Body of pancreas (tissue), 4 donors: ENCODE measurements at regions not wholly inside any gene's neighbourhood (a gene's known extent, or its start where the extent isn't known, plus 50 kb on each side); places are given as distances from the start of the nearest gene placed in this dataset.

Source experiments
- CTCF ChIP-seq, 7 experiments: fragments of 450-650 bp in 4 of 7; fragments of 200-600 bp in 3 of 7; sonication (generic) in 3 of 7; IDR thresholded peaks; one replicate each; pipeline ENCODE4 v1.5.1; 2016 to 2019; ENCODE audit warnings: antibody characterized with exemption in 7 of 7
- POLR2A ChIP-seq, 3 donors: fragments of 450-650 bp; IDR thresholded peaks; one replicate each; pipeline ENCODE4 v1.6.1; 2016; ENCODE audit warnings: antibody characterized with exemption in 3 of 3, mild to moderate bottlenecking in 2 of 3

DNA sequence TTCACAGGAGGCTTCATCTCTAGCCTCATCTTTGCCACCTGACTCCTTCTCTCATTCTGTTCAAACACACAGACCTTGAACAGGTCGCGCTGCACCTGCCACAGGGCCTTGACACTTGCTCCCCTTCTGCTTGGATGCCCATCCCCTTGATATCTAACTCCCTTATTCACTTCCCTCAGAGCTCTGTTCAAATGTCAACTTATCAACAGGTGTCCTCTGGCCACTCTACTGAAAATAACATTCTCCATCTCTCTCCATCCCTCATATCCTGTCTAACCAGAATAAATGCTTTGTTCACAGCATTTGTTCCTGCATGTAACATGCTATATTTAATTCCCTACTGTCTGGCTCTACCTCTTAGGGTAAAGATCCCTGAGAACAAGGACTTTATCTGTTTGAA, 67.2 kb upstream of the DRD2 start:
- TF ChIP-seq CTCF (IDR thresholded peaks at IDR 0.05) (no peak), POLR2A (IDR thresholded peaks at IDR 0.05) (no peak)
